Loucy (cell line): ENCODE measurements at regions not wholly inside any gene's neighbourhood (a gene's known extent, or its start where the extent isn't known, plus 50 kb on each side); places are given as distances from the start of the nearest gene placed in this dataset.
"Not testable (repeated sequence)": the region's sequence is repeated elsewhere in the genome, so short reads cannot be mapped to it uniquely, and the experiment has no call there.

Source experiments
- H2AFZ ChIP-seq: fragments of 200-600 bp; sonication (generic); 2 replicates; pipeline ENCODE4 v1.6.0; 2016; ENCODE audit warnings: antibody characterized with exemption, mild to moderate bottlenecking, low read length, moderate library complexity
- H3F3A ChIP-seq: fragments of 200-600 bp; 2 replicates; pipeline ENCODE4 v1.6.0; 2016; ENCODE audit warnings: antibody characterized with exemption, low read depth, mild to moderate bottlenecking
- H3K27me3 ChIP-seq: fragments of 200-600 bp; sonication (generic); 2 replicates; pipeline ENCODE4 v1.6.1; 2014; ENCODE audit warnings: low read length, mild to moderate bottlenecking; ENCODE audit not compliant: insufficient read depth, poor library complexity, severe bottlenecking
- H3K36me3 ChIP-seq: fragments of 200-600 bp; sonication (generic); 2 replicates; pipeline ENCODE4 v1.6.1; 2016; ENCODE audit warnings: low read length; ENCODE audit not compliant: insufficient read depth
- H3K4me1 ChIP-seq: fragments of 200-600 bp; sonication (generic); 2 replicates; pipeline ENCODE4 v1.5.1; 2014; ENCODE audit warnings: low read length, mild to moderate bottlenecking; ENCODE audit not compliant: insufficient read depth, poor library complexity, severe bottlenecking
- H3K4me2 ChIP-seq: fragments of 200-600 bp; sonication (generic); 2 replicates; pipeline ENCODE4 v1.6.0; 2014; ENCODE audit warnings: antibody characterized with exemption, low read length, low read depth, mild to moderate bottlenecking; ENCODE audit not compliant: poor library complexity, severe bottlenecking
- H3K4me3 ChIP-seq: fragments of 200-600 bp; sonication (generic); 2 replicates; pipeline ENCODE4 v1.5.1; 2014; ENCODE audit warnings: low read length, mild to moderate bottlenecking, mixed read lengths; ENCODE audit not compliant: poor library complexity, severe bottlenecking
- H3K79me2 ChIP-seq: fragments of 200-600 bp; sonication (generic); 2 replicates; pipeline ENCODE4 v1.6.1; 2014; ENCODE audit warnings: low read length; ENCODE audit not compliant: insufficient read depth
- H3K9ac ChIP-seq: fragments of 200-600 bp; sonication (generic); 2 replicates; pipeline ENCODE4 v1.6.0; 2014; ENCODE audit warnings: mild to moderate bottlenecking, low read depth, low read length, moderate library complexity; ENCODE audit not compliant: poor library complexity, severe bottlenecking
- H3K9me2 ChIP-seq: fragments of 200-600 bp; sonication (generic); replicated peaks from 2 replicates; pipeline ENCODE4 v1.6.1; 2016; ENCODE audit warnings: low read depth, low read length, mixed read lengths
- H3K9me3 ChIP-seq: fragments of 200-600 bp; sonication (generic); 2 replicates; pipeline ENCODE4 v1.6.1; 2014; ENCODE audit warnings: mild to moderate bottlenecking, antibody characterized with exemption, low read length, low read depth; ENCODE audit not compliant: insufficient read depth
- H4K20me1 ChIP-seq: fragments of 200-600 bp; sonication (generic); 2 replicates; pipeline ENCODE4 v1.6.0; 2014; ENCODE audit warnings: antibody characterized with exemption, low read length, mild to moderate bottlenecking; ENCODE audit not compliant: insufficient read depth, poor library complexity, severe bottlenecking
- CTCF ChIP-seq: fragments of 200-600 bp; sonication (generic); conservative IDR thresholded peaks from 2 replicates; pipeline ENCODE4 v1.5.1; 2014; ENCODE audit warnings: mild to moderate bottlenecking, antibody characterized with exemption, low read length
- EZH2phosphoT487 ChIP-seq: fragments of 200-600 bp; IDR thresholded peaks from 2 replicates; pipeline ENCODE4 v1.6.1; 2018; ENCODE audit warnings: antibody characterized with exemption, mild to moderate bottlenecking, moderate library complexity, borderline replicate concordance

- no peaks in the 10 kb centered on the region for H3F3A ChIP-seq
- no peak overlapping the region for H3K4me2 ChIP-seq
- no peaks in the 10 kb centered on the region for H3K9me3 ChIP-seq
- TF ChIP-seq EZH2phosphoT487, result no peak
- TF ChIP-seq CTCF, result no peak
- no peak overlapping the region for H2AFZ ChIP-seq
- no peak overlapping the region for H3K4me3 ChIP-seq
- no peak overlapping the region for H3K9ac ChIP-seq
- no peaks in the 10 kb centered on the region for H3K36me3 ChIP-seq
- no peaks in the 10 kb centered on the region for H3K9me2 ChIP-seq
- H3K4me1 ChIP-seq, result no peaks in the 10 kb centered on the region
- no peaks in the 10 kb centered on the region for H3K27me3 ChIP-seq
- no peaks in the 10 kb centered on the region for H3K79me2 ChIP-seq
- H4K20me1 ChIP-seq, result no peaks in the 10 kb centered on the region
These were observed 428.5 kb upstream of the RGS18 start for GRCh38 chr1:191729742-191730141.

GRCh38 chr1:191731608-191732302 is 426.5 kb upstream of the RGS18 start:
- not testable (repeated sequence) for H3K4me1 ChIP-seq, H3K4me3 ChIP-seq, H3K9ac ChIP-seq, H3F3A ChIP-seq, H3K79me2 ChIP-seq, H3K9me3 ChIP-seq, H2AFZ ChIP-seq, H3K9me2 ChIP-seq, H3K36me3 ChIP-seq, H3K4me2 ChIP-seq, H3K27me3 ChIP-seq, H4K20me1 ChIP-seq

GRCh38 chr1:191734321-191734720 is 423.9 kb upstream of the RGS18 start:
- no peaks in the 10 kb centered on the region for H3K27me3 ChIP-seq

More at GRCh38 chr1:191734321-191734720, 423.9 kb upstream of the RGS18 start:
- H3K9ac ChIP-seq, result no peak overlapping the region
- no peaks in the 10 kb centered on the region for H3K4me1 ChIP-seq
- no peaks in the 10 kb centered on the region for H3K36me3 ChIP-seq
- no peak overlapping the region for H3K4me3 ChIP-seq
- H2AFZ ChIP-seq, result no peak overlapping the region
- H3K9me2 ChIP-seq, result no peaks in the 10 kb centered on the region
- H3K79me2 ChIP-seq, result no peaks in the 10 kb centered on the region
- no peak overlapping the region for H3K4me2 ChIP-seq
- no peaks in the 10 kb centered on the region for H4K20me1 ChIP-seq
- H3K9me3 ChIP-seq, result no peaks in the 10 kb centered on the region
- H3F3A ChIP-seq, result no peaks in the 10 kb centered on the region
- TF ChIP-seq EZH2phosphoT487 (no peak), CTCF (no peak)
